Endothelial cell of umbilical vein (primary cell): ENCODE measurements at regions not wholly inside any gene's neighbourhood (a gene's known extent, or its start where the extent isn't known, plus 50 kb on each side); places are given as distances from the start of the nearest gene placed in this dataset.

ENCODE experiments used
- BruUV-seq: library from RNA; stranded (reverse); fragments of 400-500 nt; replicated peaks from 2 replicates; lab custom pipeline; 2021; lab: Mats Ljungman, UMichigan
- CTCF ChIA-PET: fragments of 300-600, 350-600 bp; sonication (Branson Sonifier 250); formaldehyde crosslinking; loops from one replicate; lab custom pipeline; 2021; ENCODE audit warnings: antibody characterized with exemption, inconsistent platforms; lab: Charles Lee
- POLR2A ChIA-PET: fragments of 300-600, 350-600 bp; sonication (Branson Sonifier 250); formaldehyde crosslinking; loops from one replicate; lab custom pipeline; 2021; ENCODE audit warnings: antibody characterized with exemption, inconsistent platforms; lab: Charles Lee
- DNase-seq: peaks from one replicate; pipeline ENCODE4 v3.0.0-alpha.2; 2011; ENCODE audit warnings: low read depth, low spot score
- FAIRE-seq: peaks from 2 replicates; lab custom pipeline; 2011; peaks lifted over from hg19 to GRCh38; lab: Jason Lieb, UNC
- H2AFZ ChIP-seq: 2 replicates; pipeline ENCODE4 v1.6.0; 2012; ENCODE audit warnings: low read depth, low read length, control low read depth, inconsistent platforms
- H3K27ac ChIP-seq: 2 replicates; pipeline ENCODE4 v1.5.1; 2011; ENCODE audit warnings: low read depth, mild to moderate bottlenecking, control low read depth, low read length, moderate library complexity; ENCODE audit not compliant: insufficient read depth
- H3K27me3 ChIP-seq, 2 experiments: 2 replicates each; pipeline versions ENCODE4 v1.6.0 to v1.6.1; 2011; ENCODE audit warnings: low read length in 2 of 2, mixed read lengths in 1 of 2; ENCODE audit not compliant: control insufficient read depth in 2 of 2, insufficient read depth in 2 of 2
- H3K36me3 ChIP-seq, 2 experiments: 2 replicates in 1 of 2; 3 replicates in 1 of 2; pipeline ENCODE4 v1.5.1; 2011; ENCODE audit warnings: low read length in 2 of 2, mild to moderate bottlenecking in 1 of 2, moderate library complexity in 1 of 2; ENCODE audit not compliant: control insufficient read depth in 2 of 2, insufficient read depth in 2 of 2; ENCODE audit errors: extremely low read depth in 1 of 2
- H3K4me1 ChIP-seq: 3 replicates; pipeline ENCODE4 v1.5.1; 2011; ENCODE audit warnings: mild to moderate bottlenecking, low read length; ENCODE audit not compliant: control insufficient read depth, insufficient read depth; ENCODE audit errors: extremely low read depth
- H3K4me2 ChIP-seq: 2 replicates; pipeline ENCODE4 v1.6.1; 2011; ENCODE audit warnings: low read length, control low read depth, mixed read lengths; ENCODE audit not compliant: insufficient read depth
- H3K4me3 ChIP-seq, 3 experiments: fragments of 200-600 bp in 1 of 3; sonication (generic), shearing (Covaris generic) in 1 of 3; replicated peaks in 1 of 3; 2 replicates each; pipeline ENCODE4 v1.5.1; 2011 to 2016; ENCODE audit warnings: control low read depth in 3 of 3, low read length in 3 of 3, mild to moderate bottlenecking in 2 of 3, inconsistent platforms in 1 of 3, low read depth in 1 of 3, moderate library complexity in 1 of 3; ENCODE audit not compliant: insufficient read depth in 1 of 3
- H3K79me2 ChIP-seq: 2 replicates; pipeline ENCODE4 v1.6.0; 2012; ENCODE audit warnings: low read length, inconsistent platforms; ENCODE audit not compliant: control insufficient read depth, insufficient read depth
- H3K9ac ChIP-seq: replicated peaks from 2 replicates; pipeline ENCODE3; 2011; ENCODE audit warnings: low read length, control low read depth; ENCODE audit not compliant: insufficient read depth; ENCODE audit errors: extremely low read depth
- H3K9me1 ChIP-seq: replicated peaks from 3 replicates; pipeline ENCODE4 v1.6.0; 2011; ENCODE audit warnings: mild to moderate bottlenecking, low read length; ENCODE audit not compliant: control insufficient read depth, insufficient read depth; ENCODE audit errors: extremely low read depth
- H3K9me3 ChIP-seq: replicated peaks from 2 replicates; pipeline ENCODE4 v1.5.1; 2012; ENCODE audit warnings: low read length, inconsistent platforms; ENCODE audit not compliant: control insufficient read depth, insufficient read depth
- H4K20me1 ChIP-seq: replicated peaks from 2 replicates; pipeline ENCODE3; 2011; ENCODE audit warnings: mild to moderate bottlenecking, low read length; ENCODE audit not compliant: control insufficient read depth, insufficient read depth; ENCODE audit errors: extremely low read depth
- CTCF ChIP-seq, 2 donors: IDR thresholded peaks; 1 replicate in 1 of 2; 2 replicates in 1 of 2; pipeline ENCODE4 v1.5.1; 2011; ENCODE audit warnings: low read length in 2 of 2, mild to moderate bottlenecking in 2 of 2, moderate library complexity in 2 of 2, control low read depth in 1 of 2, inconsistent platforms in 1 of 2, low read depth in 1 of 2; ENCODE audit not compliant: insufficient read depth in 1 of 2; ENCODE audit errors: extremely low read depth in 1 of 2
- EZH2 ChIP-seq: IDR thresholded peaks from 2 replicates; pipeline ENCODE4 v1.6.1; 2012; ENCODE audit warnings: borderline replicate concordance, low read depth, mild to moderate bottlenecking, moderate library complexity, low read length, inconsistent platforms; ENCODE audit not compliant: severe bottlenecking
- FOS ChIP-seq: IDR thresholded peaks from 2 replicates; pipeline ENCODE4 v1.6.1; 2011; ENCODE audit warnings: mild to moderate bottlenecking, low read length, moderate library complexity, borderline replicate concordance; ENCODE audit not compliant: insufficient read depth
- GATA2 ChIP-seq: IDR thresholded peaks from 2 replicates; pipeline ENCODE4 v1.7.0; 2011; ENCODE audit warnings: low read depth, mild to moderate bottlenecking, moderate library complexity, mixed read lengths, low read length; ENCODE audit not compliant: insufficient read length, insufficient read depth
- JUN ChIP-seq: IDR thresholded peaks from 2 replicates; pipeline ENCODE4 v1.6.1; 2011; ENCODE audit warnings: borderline replicate concordance, low read depth; ENCODE audit not compliant: insufficient read length, insufficient read depth
- MAX ChIP-seq: IDR thresholded peaks from 2 replicates; pipeline ENCODE4 v1.6.1; 2011; ENCODE audit not compliant: insufficient read depth, insufficient read length
- MYC ChIP-seq: IDR thresholded peaks from one replicate; pipeline ENCODE4 v1.6.1; 2011; ENCODE audit warnings: mild to moderate bottlenecking, low read depth, low read length
- POLR2A ChIP-seq: IDR thresholded peaks from 2 replicates; pipeline ENCODE4 v1.6.1; 2012; ENCODE audit warnings: low read depth, mild to moderate bottlenecking, control low read depth, low read length
- POLR2AphosphoS5 ChIP-seq: IDR thresholded peaks from 2 replicates; pipeline ENCODE4 v1.6.1; 2012; ENCODE audit warnings: low read depth, mild to moderate bottlenecking, control low read depth, low read length, moderate library complexity; ENCODE audit not compliant: insufficient read depth
- dilution Hi-C: fragments of 300-500 bp; cut with MboI; formaldehyde crosslinking; loops from one replicate; pipeline ENCODE4 v1.15.0; 2019; ENCODE audit warnings: low sequenced_read_pairs; ENCODE audit not compliant: extremely low pct_ligation_motif_present
- intact Hi-C: fragments of 100-400 bp; cut with micrococcal nuclease; formaldehyde crosslinking; loops from one replicate; pipeline ENCODE4 v1.10.0; 2022

- H3K9ac ChIP-seq = no peak overlapping the region
- peaks cover 3% of the 10 kb centered on the region for H3K9me3 ChIP-seq
- no peaks in the 10 kb centered on the region for H3K36me3 ChIP-seq
- H3K4me3 ChIP-seq = no peak overlapping the region
- intact Hi-C loops (no loop called here), dilution Hi-C loops (no loop called here)
- ChIA-PET CTCF (no interaction called here), POLR2A (no interaction called here)
- H3K27me3 ChIP-seq = no peaks in the 10 kb centered on the region
- H3K4me1 ChIP-seq = no peaks in the 10 kb centered on the region
- H2AFZ ChIP-seq = no peak overlapping the region
- no peaks in the 10 kb centered on the region for H3K79me2 ChIP-seq
- no TSS peak for BruUV-seq
- no peaks in the 10 kb centered on the region for H4K20me1 ChIP-seq
- FAIRE-seq = no peak
- TF ChIP-seq CTCF (IDR thresholded peaks at IDR 0.05; ENCODE audit: extremely low read depth in 1 of 2, insufficient read depth in 1 of 2, low read depth in 1 of 2, low read length in 2 of 2) = no peak
- TF ChIP-seq MAX = no peak
- no peak for TF ChIP-seq JUN
- no peak for TF ChIP-seq MYC
- no peak for TF ChIP-seq EZH2
- TF ChIP-seq FOS = no peak
- TF ChIP-seq POLR2AphosphoS5 = no peak
- TF ChIP-seq POLR2A = no peak
- TF ChIP-seq GATA2 = no peak
- no peak overlapping the region for H3K27ac ChIP-seq
- no peak for DNase-seq
- no peak overlapping the region for H3K4me2 ChIP-seq
- H3K9me1 ChIP-seq = no peaks in the 10 kb centered on the region
These were observed 402.3 kb downstream of the BRD1 start for GRCh38 chr22:49425356-49425755.
